Bronchial epithelial cell (primary cell): ENCODE measurements at regions not wholly inside any gene's neighbourhood (a gene's known extent, or its start where the extent isn't known, plus 50 kb on each side); places are given as distances from the start of the nearest gene placed in this dataset.

Experiments
- DNase-seq: peaks from one replicate; pipeline ENCODE4 v3.0.0-alpha.2; 2010; ENCODE audit warnings: low read depth
- FAIRE-seq: peaks from 2 replicates; lab custom pipeline; 2011; peaks lifted over from hg19 to GRCh38; lab: Jason Lieb, UNC
- H3K27me3 ChIP-seq: 2 replicates; pipeline ENCODE4 v1.5.1; 2011; ENCODE audit warnings: low read length; ENCODE audit not compliant: control insufficient read depth, insufficient read depth
- H3K36me3 ChIP-seq: 2 replicates; pipeline ENCODE4 v1.5.1; 2011; ENCODE audit warnings: low read length; ENCODE audit not compliant: control insufficient read depth, insufficient read depth
- H3K4me3 ChIP-seq: 2 replicates; pipeline ENCODE4 v1.5.1; 2011; ENCODE audit warnings: mild to moderate bottlenecking, low read depth, low read length, control low read depth
- TF ChIP-seq, protein P1 (sequence below): IDR thresholded peaks from 2 replicates; pipeline ENCODE4 v1.5.1; 2011; ENCODE audit warnings: mild to moderate bottlenecking, moderate library complexity, low read length, control low read depth, inconsistent platforms; ENCODE audit not compliant: insufficient read depth, severe bottlenecking

DNA sequence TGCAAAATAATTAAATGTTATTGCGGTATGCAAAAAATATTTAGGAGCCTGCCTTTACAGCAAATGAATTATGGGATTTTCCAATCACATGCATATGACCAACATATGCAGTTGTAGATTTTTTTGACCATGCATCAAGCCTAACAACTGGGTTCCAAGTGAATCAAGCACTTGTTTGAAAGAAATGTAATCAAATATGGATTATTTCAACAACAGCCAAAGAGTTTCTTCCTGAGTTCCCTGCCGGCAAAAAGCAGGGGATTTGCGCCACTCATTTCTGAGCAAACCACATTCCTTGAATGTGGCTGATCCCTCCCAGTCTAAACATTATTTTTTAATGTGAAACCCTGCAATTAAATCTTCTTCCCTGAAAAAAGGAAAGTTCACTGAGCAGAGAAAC is 100.1 kb upstream of the ADTRP start:
- no peak for FAIRE-seq
- DNase-seq: no peak
- Histone ChIP-seq H3K36me3 (no peaks in the 10 kb centered on the region), H3K4me3 (no peak overlapping the region), H3K27me3 (no peaks in the 10 kb centered on the region)
- TF ChIP-seq, protein P1, sequence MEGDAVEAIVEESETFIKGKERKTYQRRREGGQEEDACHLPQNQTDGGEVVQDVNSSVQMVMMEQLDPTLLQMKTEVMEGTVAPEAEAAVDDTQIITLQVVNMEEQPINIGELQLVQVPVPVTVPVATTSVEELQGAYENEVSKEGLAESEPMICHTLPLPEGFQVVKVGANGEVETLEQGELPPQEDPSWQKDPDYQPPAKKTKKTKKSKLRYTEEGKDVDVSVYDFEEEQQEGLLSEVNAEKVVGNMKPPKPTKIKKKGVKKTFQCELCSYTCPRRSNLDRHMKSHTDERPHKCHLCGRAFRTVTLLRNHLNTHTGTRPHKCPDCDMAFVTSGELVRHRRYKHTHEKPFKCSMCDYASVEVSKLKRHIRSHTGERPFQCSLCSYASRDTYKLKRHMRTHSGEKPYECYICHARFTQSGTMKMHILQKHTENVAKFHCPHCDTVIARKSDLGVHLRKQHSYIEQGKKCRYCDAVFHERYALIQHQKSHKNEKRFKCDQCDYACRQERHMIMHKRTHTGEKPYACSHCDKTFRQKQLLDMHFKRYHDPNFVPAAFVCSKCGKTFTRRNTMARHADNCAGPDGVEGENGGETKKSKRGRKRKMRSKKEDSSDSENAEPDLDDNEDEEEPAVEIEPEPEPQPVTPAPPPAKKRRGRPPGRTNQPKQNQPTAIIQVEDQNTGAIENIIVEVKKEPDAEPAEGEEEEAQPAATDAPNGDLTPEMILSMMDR: no peak

DNA sequence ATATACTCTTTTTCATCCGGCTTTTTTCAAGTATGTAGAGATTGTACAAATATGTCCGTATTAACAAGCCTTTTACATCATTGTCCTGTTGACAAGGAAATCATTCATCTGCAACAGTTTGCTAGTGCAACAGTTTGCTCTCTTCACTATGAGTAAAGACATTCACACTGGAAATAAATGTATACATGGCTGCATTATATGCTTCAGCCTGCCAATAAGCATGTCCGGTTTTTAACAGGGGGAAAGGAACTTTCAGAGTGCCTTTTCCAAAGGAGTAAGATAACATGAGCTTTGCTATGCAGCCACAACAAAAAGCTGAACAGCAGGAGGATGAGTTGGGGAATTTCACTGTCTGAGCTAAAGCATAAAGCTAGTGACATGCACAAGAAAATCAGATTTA is 99.4 kb upstream of the ADTRP start:
- DNase-seq (no peak), FAIRE-seq (no peak)
- Histone ChIP-seq H3K4me3 (no peak overlapping the region), H3K27me3 (no peaks in the 10 kb centered on the region), H3K36me3 (no peaks in the 10 kb centered on the region)
- TF ChIP-seq, protein P1: no peak

DNA sequence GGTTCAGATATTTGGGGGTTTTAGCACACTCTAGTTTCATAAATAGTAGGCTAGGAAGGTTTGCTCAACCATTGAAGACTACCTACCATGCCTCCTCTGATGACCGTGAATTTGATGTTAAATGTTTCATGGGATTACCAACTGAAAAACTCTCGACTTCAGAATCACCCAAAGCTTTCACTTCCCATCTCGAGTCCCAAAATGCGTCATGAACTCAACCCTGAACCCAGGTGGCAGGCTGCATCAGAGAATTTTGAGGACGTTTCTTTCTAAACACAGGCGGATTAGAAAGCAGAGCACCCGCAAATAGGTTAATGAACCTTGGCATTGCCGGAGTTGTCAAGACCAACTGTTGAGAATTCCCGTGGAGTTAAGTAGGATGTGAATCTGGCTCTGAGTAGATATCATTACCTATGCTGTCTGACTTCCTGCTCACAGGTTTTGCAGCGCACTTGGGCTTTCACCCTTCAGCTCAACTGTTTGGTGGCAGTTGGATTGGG is 98.4 kb upstream of the ADTRP start:
- Histone ChIP-seq H3K27me3 (no peaks in the 10 kb centered on the region), H3K4me3 (no peak overlapping the region), H3K36me3 (no peaks in the 10 kb centered on the region)
- FAIRE-seq (no peak), DNase-seq (no peak)
- TF ChIP-seq, protein P1: no peak

DNA sequence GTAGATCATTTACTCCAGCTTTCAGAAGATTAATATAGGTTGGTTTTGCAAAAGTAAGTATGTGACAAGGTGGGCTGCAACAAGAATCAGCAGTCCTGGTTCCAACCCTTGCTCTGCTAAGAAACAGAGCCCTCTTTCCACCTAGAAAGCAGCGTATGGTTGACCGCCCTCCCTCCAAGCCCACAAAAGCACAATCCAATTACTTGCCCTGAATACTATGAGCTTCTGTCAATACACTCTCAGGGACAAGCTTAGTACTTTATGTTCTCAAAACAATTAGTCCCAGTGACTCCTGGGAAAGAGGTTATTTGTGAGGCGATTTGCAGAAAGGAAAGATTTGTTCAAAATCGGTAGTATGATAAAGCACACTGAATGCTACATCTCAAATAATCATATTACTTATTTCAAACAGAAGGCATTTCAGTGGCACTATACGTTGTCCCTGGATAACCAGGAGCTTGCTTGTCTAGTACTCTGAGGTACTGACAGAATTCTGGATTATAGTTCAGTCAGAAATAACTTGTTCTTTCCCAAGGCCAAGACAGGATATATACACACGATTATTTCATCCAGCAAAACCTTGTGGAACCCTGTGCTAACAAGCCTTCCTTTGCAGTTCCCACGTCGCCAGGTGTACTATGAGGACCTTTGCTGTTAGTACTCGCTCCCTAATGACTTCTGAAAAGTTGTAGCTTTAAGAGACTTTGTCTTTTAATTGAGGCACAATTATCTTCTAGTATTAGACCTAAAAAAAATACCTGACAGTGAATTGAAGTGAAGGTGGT is 96.9 kb upstream of the ADTRP start:
- TF ChIP-seq, protein P1: no peak
- Histone ChIP-seq H3K36me3 (no peaks in the 10 kb centered on the region), H3K4me3 (no peak overlapping the region), H3K27me3 (no peaks in the 10 kb centered on the region)
- FAIRE-seq (no peak), DNase-seq (no peak)

DNA sequence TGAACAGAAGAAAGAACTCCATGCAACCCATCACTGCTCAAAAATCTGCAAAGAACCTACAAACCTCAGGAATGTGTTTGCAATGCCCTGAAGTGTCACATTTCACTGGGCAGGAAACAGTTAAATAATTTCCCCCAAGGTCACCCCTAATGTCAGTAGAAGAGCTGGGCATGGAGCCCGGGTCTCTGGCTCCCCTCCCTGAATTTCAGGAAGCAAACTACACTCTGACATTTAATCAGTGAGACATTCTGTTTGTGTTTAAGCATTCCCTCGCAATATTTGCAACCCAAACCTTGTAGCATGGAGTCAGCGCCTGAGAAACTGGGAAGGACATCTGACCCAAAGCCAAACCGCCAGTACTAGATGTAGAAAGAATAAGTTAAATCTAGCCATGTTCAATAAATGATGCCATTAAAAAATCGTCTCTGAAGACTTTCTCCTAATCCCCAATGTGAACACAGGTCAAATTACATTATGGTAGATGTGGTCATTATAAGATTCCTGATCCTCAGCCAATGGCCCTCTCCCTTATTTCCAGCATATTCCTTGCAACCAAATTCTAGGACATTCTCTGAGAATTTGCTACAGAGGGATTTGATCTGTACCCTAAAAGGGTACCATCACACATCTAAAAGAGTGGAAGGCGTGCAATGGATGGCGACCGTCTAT is 91.2 kb upstream of the ADTRP start:
- no peak for DNase-seq
- no peaks in the 10 kb centered on the region for H3K36me3 ChIP-seq
- H3K4me3 ChIP-seq: no peak overlapping the region
- H3K27me3 ChIP-seq: no peaks in the 10 kb centered on the region
- no peak for FAIRE-seq
- TF ChIP-seq, protein P1: no peak
